ENCODE measurements at regions not wholly inside any gene's neighbourhood (a gene's known extent, or its start where the extent isn't known, plus 50 kb on each side); places are given as distances from the start of the nearest gene placed in this dataset.

- TF ChIP-seq CTCF (IDR thresholded peaks at IDR 0.05; ENCODE audit: insufficient read depth, low read length) (no peak), POLR2AphosphoS5 (IDR thresholded peaks at IDR 0.05; ENCODE audit: low read depth) (no peak)
These were observed 82.0 kb upstream of the WDR17 start for GRCh38 chr4:175983636-175984035.

Data from HL-60 (cell line).